Stomach (tissue), 4 donors: ENCODE measurements at regions not wholly inside any gene's neighbourhood (a gene's known extent, or its start where the extent isn't known, plus 50 kb on each side); places are given as distances from the start of the nearest gene placed in this dataset.

ENCODE experiments used
- CTCF ChIP-seq, 7 experiments: fragments of 450-650 bp in 4 of 7; fragments of 200-600 bp in 3 of 7; sonication (generic) in 3 of 7; IDR thresholded peaks; one replicate each; pipeline ENCODE4 v1.5.1; 2016 to 2019; ENCODE audit warnings: antibody characterized with exemption in 7 of 7, control low read depth in 2 of 7, mild to moderate bottlenecking in 1 of 7
- EP300 ChIP-seq: sonication (generic); formaldehyde crosslinking; IDR thresholded peaks from one replicate; pipeline ENCODE4 v1.6.1; 2017; ENCODE audit warnings: antibody characterized with exemption
- POLR2A ChIP-seq, 4 donors: fragments of 450-650 bp; IDR thresholded peaks; one replicate each; pipeline ENCODE4 v1.6.1; 2016; ENCODE audit warnings: antibody characterized with exemption in 4 of 4, control low read depth in 2 of 4, mild to moderate bottlenecking in 1 of 4, moderate library complexity in 1 of 4

- TF ChIP-seq EP300 (no peak), CTCF (IDR thresholded peaks at IDR 0.05) (no peak), POLR2A (IDR thresholded peaks at IDR 0.05) (no peak)
These were observed 141.0 kb upstream of the KCTD3 start for GRCh38 chr1:215426101-215426500.
